SK-N-SH treated with all-trans-retinoic acid at 6 μM for 48 hours (cell line): ENCODE measurements at regions not wholly inside any gene's neighbourhood (a gene's known extent, or its start where the extent isn't known, plus 50 kb on each side); places are given as distances from the start of the nearest gene placed in this dataset.

Source experiments
- ATAC-seq: fragments of 200-7000 bp; cut with Tn5 transposase; 3 replicates; pipeline ENCODE4 v1.9.1; 2020; ENCODE audit warnings: mild to moderate bottlenecking, moderate library complexity
- ARNTL ChIP-seq: fragments of 450-650 bp; formaldehyde crosslinking; IDR thresholded peaks from 2 replicates; pipeline ENCODE4 v1.5.0; 2020; ENCODE audit warnings: low read depth, mild to moderate bottlenecking, moderate library complexity, borderline replicate concordance
- BACH2 ChIP-seq: fragments of 250-450 bp; sonication (Bioruptor Pico); IDR thresholded peaks from 2 replicates; pipeline ENCODE4 v1.9.0; 2021; ENCODE audit warnings: mild to moderate bottlenecking, borderline replicate concordance
- CSDC2 ChIP-seq: fragments of 250-450 bp; sonication (Bioruptor Pico); IDR thresholded peaks from 2 replicates; pipeline ENCODE4 v1.5.0; 2020; ENCODE audit warnings: mild to moderate bottlenecking, moderate library complexity
- ESRRG ChIP-seq: fragments of 250-450 bp; sonication (Bioruptor Pico); IDR thresholded peaks from 2 replicates; pipeline ENCODE4 v1.6.1; 2021; ENCODE audit warnings: mild to moderate bottlenecking
- ISL1 ChIP-seq: fragments of 250-450 bp; sonication (Bioruptor Pico); IDR thresholded peaks from 2 replicates; pipeline ENCODE4 v2.1.2; 2022; ENCODE audit warnings: mild to moderate bottlenecking, moderate library complexity
- OSR1 ChIP-seq: fragments of 250-450 bp; sonication (Bioruptor Pico); IDR thresholded peaks from 2 replicates; pipeline ENCODE4 v1.8.0; 2022; ENCODE audit warnings: moderate library complexity, mild to moderate bottlenecking, inconsistent platforms
- PPARA ChIP-seq: fragments of 250-450 bp; sonication (Bioruptor Pico); IDR thresholded peaks from 2 replicates; pipeline ENCODE4 v1.5.0; 2020; ENCODE audit warnings: mild to moderate bottlenecking, borderline replicate concordance
- SNAI2 ChIP-seq: fragments of 250-450 bp; sonication (Bioruptor Pico); IDR thresholded peaks from 2 replicates; pipeline ENCODE4 v1.5.0; 2020; ENCODE audit warnings: mild to moderate bottlenecking, moderate library complexity
- TCF4 ChIP-seq: fragments of 250-450 bp; sonication (Bioruptor Pico); IDR thresholded peaks from 2 replicates; pipeline ENCODE4 v1.8.0; 2021; ENCODE audit warnings: mild to moderate bottlenecking, moderate library complexity, borderline replicate concordance
- ZC3H10 ChIP-seq: fragments of 250-450 bp; sonication (Bioruptor Pico); IDR thresholded peaks from 2 replicates; pipeline ENCODE4 v1.5.1; 2021; ENCODE audit warnings: mild to moderate bottlenecking, moderate library complexity
- ZFP3 ChIP-seq: fragments of 250-450 bp; sonication (Bioruptor Pico); IDR thresholded peaks from 2 replicates; pipeline ENCODE4 v1.5.0; 2020; ENCODE audit warnings: mild to moderate bottlenecking, moderate library complexity
- ZFP30 ChIP-seq: fragments of 450-650 bp; formaldehyde crosslinking; IDR thresholded peaks from 2 replicates; pipeline ENCODE4 v1.5.0; 2022; ENCODE audit warnings: mild to moderate bottlenecking, moderate library complexity
- ZNF565 ChIP-seq: fragments of 450-650 bp; formaldehyde crosslinking; conservative IDR thresholded peaks from 2 replicates; pipeline ENCODE4 v1.5.0; 2020; ENCODE audit warnings: low read depth, mild to moderate bottlenecking, moderate library complexity
- ZNF8 ChIP-seq: fragments of 450-650 bp; formaldehyde crosslinking; IDR thresholded peaks from 2 replicates; pipeline ENCODE4 v1.5.0; 2020; ENCODE audit warnings: mild to moderate bottlenecking, moderate library complexity
- TF ChIP-seq, protein P1 (sequence below): fragments of 250-450 bp; sonication (Bioruptor Pico); IDR thresholded peaks from 2 replicates; pipeline ENCODE4 v1.5.1; 2020; ENCODE audit warnings: low read depth, mild to moderate bottlenecking, moderate library complexity
- TF ChIP-seq, protein P2 (sequence below): fragments of 250-450 bp; sonication (Bioruptor Pico); IDR thresholded peaks from 2 replicates; pipeline ENCODE4 v1.5.1; 2021; ENCODE audit warnings: mild to moderate bottlenecking, moderate library complexity
- TF ChIP-seq, protein P3 (sequence below): fragments of 250-450 bp; sonication (Bioruptor Pico); IDR thresholded peaks from 2 replicates; pipeline ENCODE4 v1.5.0; 2020; ENCODE audit warnings: mild to moderate bottlenecking, moderate library complexity
- TF ChIP-seq, protein P4 (sequence below): fragments of 250-450 bp; sonication (Bioruptor Pico); IDR thresholded peaks from 2 replicates; pipeline ENCODE4 v1.8.0; 2020; ENCODE audit warnings: mild to moderate bottlenecking, moderate library complexity, borderline replicate concordance

DNA sequence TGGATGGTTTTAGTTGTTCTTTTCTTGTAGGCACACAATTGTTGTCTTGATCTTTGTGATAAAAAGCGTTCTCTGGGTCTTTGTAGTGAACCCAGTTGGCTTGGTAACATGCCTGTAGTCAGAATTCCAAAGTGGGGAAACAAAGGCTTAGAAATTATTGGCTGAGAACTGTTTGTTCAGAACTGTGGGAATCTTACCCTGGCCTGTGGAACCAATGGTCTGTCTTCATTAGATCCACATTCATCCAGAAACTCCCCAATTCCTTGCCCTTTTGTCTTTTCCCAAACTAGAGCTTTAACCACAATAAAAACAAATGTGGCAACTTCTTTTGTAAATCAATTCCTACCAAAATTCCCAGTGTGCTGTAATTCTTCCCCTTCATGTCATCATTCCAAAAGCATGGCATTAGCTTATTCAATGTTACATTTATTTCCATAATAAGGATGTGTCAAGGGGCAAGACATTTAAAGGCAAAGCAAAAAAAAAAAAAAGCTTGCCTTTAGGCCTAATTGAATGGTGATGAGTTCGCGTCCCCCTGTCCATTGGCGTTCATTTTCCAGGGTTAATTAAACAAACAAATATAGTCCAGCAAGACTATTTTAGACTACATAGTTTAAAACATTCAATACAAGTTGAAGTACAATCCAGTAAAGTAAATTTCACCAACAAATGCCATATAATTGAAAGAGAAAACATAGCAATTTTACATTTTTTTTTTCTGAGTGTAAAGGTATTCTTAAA lies 249.8 kb upstream of the ZNF608 start:
- TF ChIP-seq, protein P1, sequence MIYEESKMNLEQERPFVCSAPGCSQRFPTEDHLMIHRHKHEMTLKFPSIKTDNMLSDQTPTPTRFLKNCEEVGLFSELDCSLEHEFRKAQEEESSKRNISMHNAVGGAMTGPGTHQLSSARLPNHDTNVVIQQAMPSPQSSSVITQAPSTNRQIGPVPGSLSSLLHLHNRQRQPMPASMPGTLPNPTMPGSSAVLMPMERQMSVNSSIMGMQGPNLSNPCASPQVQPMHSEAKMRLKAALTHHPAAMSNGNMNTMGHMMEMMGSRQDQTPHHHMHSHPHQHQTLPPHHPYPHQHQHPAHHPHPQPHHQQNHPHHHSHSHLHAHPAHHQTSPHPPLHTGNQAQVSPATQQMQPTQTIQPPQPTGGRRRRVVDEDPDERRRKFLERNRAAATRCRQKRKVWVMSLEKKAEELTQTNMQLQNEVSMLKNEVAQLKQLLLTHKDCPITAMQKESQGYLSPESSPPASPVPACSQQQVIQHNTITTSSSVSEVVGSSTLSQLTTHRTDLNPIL (CRISPR knock-in tag), result no peak
- no peak for TF ChIP-seq ZFP3 (CRISPR knock-in tag)
- no peak for TF ChIP-seq ESRRG (CRISPR knock-in tag)
- TF ChIP-seq TCF4 (CRISPR knock-in tag), result no peak
- TF ChIP-seq, protein P2, sequence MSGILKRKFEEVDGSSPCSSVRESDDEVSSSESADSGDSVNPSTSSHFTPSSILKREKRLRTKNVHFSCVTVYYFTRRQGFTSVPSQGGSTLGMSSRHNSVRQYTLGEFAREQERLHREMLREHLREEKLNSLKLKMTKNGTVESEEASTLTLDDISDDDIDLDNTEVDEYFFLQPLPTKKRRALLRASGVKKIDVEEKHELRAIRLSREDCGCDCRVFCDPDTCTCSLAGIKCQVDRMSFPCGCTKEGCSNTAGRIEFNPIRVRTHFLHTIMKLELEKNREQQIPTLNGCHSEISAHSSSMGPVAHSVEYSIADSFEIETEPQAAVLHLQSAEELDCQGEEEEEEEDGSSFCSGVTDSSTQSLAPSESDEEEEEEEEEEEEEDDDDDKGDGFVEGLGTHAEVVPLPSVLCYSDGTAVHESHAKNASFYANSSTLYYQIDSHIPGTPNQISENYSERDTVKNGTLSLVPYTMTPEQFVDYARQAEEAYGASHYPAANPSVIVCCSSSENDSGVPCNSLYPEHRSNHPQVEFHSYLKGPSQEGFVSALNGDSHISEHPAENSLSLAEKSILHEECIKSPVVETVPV, result no peak
- ATAC-seq, result no peak

DNA sequence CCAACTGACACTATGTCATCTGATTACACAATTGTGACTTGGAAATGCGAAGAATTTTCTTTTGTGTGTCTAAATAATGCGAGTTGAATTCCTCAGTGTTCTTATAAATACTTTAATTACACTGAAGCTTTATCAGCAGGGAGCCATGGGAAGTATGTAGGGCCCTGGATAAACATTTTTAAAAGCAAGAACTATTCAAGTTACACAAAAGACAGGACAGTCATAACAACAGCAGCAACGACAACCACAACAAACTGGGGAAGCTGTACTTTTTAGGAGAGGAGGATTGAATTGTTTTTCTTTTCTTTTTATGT lies 250.3 kb upstream of the ZNF608 start:
- TF ChIP-seq ESRRG (CRISPR knock-in tag) (no peak), ZNF565 (CRISPR knock-in tag) (no peak), SNAI2 (CRISPR knock-in tag) (no peak), ARNTL (CRISPR knock-in tag) (no peak), PPARA (CRISPR knock-in tag) (no peak), BACH2 (no peak), ISL1 (CRISPR knock-in tag) (no peak), ZNF8 (CRISPR knock-in tag) (no peak), ZC3H10 (CRISPR knock-in tag) (no peak)
- TF ChIP-seq, protein P3, sequence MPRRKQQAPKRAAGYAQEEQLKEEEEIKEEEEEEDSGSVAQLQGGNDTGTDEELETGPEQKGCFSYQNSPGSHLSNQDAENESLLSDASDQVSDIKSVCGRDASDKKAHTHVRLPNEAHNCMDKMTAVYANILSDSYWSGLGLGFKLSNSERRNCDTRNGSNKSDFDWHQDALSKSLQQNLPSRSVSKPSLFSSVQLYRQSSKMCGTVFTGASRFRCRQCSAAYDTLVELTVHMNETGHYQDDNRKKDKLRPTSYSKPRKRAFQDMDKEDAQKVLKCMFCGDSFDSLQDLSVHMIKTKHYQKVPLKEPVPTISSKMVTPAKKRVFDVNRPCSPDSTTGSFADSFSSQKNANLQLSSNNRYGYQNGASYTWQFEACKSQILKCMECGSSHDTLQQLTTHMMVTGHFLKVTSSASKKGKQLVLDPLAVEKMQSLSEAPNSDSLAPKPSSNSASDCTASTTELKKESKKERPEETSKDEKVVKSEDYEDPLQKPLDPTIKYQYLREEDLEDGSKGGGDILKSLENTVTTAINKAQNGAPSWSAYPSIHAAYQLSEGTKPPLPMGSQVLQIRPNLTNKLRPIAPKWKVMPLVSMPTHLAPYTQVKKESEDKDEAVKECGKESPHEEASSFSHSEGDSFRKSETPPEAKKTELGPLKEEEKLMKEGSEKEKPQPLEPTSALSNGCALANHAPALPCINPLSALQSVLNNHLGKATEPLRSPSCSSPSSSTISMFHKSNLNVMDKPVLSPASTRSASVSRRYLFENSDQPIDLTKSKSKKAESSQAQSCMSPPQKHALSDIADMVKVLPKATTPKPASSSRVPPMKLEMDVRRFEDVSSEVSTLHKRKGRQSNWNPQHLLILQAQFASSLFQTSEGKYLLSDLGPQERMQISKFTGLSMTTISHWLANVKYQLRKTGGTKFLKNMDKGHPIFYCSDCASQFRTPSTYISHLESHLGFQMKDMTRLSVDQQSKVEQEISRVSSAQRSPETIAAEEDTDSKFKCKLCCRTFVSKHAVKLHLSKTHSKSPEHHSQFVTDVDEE (CRISPR knock-in tag), result no peak
- TF ChIP-seq, protein P2, result no peak
- ATAC-seq, result no peak

DNA sequence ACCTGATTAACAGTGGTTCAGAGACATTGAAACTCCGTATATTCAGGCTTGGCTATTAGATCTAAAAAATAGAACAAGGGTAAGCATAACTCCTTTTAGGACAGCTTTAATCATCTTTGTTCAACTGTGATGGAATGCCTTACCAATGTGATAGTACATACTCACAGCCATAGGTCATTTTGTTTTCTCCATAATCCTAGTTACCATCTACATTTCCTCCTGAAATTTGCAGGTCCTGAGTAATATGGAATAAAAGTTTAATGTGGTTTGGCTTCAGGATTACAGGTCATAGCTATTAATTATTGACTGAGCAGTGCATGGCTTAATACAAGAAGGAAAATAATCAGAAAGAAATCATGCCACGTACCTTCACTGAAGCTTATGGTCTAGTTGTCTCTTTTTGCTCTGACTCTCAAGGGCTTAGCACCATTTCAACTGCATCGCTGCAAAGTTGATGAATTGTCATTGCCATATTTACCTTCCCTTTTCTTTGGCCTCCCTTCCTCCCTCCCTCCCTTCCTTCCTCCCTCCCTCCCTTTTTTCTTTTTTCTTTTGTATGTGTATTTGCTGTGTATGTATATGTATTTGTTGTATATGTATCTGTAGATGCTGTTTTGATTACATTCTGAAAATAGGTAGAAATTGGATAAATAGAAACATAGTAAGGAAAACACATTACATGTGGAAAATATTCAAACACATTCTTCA lies 250.9 kb upstream of the ZNF608 start:
- TF ChIP-seq ZFP30 (CRISPR knock-in tag), result no peak
- TF ChIP-seq, protein P2, result no peak
- TF ChIP-seq SNAI2 (CRISPR knock-in tag), result no peak
- TF ChIP-seq, protein P4, sequence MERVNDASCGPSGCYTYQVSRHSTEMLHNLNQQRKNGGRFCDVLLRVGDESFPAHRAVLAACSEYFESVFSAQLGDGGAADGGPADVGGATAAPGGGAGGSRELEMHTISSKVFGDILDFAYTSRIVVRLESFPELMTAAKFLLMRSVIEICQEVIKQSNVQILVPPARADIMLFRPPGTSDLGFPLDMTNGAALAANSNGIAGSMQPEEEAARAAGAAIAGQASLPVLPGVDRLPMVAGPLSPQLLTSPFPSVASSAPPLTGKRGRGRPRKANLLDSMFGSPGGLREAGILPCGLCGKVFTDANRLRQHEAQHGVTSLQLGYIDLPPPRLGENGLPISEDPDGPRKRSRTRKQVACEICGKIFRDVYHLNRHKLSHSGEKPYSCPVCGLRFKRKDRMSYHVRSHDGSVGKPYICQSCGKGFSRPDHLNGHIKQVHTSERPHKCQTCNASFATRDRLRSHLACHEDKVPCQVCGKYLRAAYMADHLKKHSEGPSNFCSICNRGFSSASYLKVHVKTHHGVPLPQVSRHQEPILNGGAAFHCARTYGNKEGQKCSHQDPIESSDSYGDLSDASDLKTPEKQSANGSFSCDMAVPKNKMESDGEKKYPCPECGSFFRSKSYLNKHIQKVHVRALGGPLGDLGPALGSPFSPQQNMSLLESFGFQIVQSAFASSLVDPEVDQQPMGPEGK, result no peak
- no peak for TF ChIP-seq TCF4 (CRISPR knock-in tag)
- TF ChIP-seq CSDC2 (CRISPR knock-in tag), result no peak
- TF ChIP-seq ARNTL (CRISPR knock-in tag), result no peak
- TF ChIP-seq ZNF565 (CRISPR knock-in tag), result no peak
- TF ChIP-seq OSR1 (CRISPR knock-in tag), result no peak
- ATAC-seq, result no peak
